ENCODE measurements at regions not wholly inside any gene's neighbourhood (a gene's known extent, or its start where the extent isn't known, plus 50 kb on each side); places are given as distances from the start of the nearest gene placed in this dataset.

DNA sequence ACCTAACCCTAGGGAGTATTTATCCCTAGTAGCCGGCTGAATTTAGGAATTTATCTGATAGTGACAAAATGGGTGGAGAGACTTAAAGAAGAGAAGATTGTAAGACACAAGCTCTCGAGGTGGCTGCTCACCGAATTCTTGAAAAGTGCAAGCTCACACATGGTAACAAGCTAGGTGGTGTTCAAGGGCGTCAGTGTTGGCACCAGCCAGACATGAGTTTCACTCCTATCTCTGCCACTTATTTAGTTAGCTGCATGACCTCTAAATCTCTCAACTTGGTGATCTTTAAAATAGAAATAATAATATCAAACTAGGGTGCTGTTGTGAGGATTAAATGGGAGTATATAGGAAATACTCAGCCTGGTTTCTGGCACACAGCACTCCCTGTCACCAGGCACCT lies 102.6 kb upstream of the APCDD1 start:
- TF ChIP-seq, protein P1, sequence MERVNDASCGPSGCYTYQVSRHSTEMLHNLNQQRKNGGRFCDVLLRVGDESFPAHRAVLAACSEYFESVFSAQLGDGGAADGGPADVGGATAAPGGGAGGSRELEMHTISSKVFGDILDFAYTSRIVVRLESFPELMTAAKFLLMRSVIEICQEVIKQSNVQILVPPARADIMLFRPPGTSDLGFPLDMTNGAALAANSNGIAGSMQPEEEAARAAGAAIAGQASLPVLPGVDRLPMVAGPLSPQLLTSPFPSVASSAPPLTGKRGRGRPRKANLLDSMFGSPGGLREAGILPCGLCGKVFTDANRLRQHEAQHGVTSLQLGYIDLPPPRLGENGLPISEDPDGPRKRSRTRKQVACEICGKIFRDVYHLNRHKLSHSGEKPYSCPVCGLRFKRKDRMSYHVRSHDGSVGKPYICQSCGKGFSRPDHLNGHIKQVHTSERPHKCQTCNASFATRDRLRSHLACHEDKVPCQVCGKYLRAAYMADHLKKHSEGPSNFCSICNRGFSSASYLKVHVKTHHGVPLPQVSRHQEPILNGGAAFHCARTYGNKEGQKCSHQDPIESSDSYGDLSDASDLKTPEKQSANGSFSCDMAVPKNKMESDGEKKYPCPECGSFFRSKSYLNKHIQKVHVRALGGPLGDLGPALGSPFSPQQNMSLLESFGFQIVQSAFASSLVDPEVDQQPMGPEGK (tag by site-specific recombination; IDR thresholded peaks at IDR 0.05) = no peak
- TF ChIP-seq, protein P2, sequence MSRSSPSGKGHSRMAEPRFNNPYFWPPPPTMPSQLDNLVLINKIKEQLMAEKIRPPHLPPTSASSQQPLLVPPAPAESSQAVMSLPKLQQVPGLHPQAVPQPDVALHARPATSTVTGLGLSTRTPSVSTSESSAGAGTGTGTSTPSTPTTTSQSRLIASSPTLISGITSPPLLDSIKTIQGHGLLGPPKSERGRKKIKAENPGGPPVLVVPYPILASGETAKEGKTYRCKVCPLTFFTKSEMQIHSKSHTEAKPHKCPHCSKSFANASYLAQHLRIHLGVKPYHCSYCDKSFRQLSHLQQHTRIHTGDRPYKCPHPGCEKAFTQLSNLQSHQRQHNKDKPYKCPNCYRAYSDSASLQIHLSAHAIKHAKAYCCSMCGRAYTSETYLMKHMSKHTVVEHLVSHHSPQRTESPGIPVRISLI (tag by site-specific recombination; IDR thresholded peaks at IDR 0.05) = no peak
- TF ChIP-seq, protein P3, sequence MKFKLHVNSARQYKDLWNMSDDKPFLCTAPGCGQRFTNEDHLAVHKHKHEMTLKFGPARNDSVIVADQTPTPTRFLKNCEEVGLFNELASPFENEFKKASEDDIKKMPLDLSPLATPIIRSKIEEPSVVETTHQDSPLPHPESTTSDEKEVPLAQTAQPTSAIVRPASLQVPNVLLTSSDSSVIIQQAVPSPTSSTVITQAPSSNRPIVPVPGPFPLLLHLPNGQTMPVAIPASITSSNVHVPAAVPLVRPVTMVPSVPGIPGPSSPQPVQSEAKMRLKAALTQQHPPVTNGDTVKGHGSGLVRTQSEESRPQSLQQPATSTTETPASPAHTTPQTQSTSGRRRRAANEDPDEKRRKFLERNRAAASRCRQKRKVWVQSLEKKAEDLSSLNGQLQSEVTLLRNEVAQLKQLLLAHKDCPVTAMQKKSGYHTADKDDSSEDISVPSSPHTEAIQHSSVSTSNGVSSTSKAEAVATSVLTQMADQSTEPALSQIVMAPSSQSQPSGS (tag by site-specific recombination; IDR thresholded peaks at IDR 0.05; ENCODE audit: low read depth) = no peak
- TF ChIP-seq KLF1 (tag by site-specific recombination; IDR thresholded peaks at IDR 0.05) = no peak
- TF ChIP-seq, protein P4, sequence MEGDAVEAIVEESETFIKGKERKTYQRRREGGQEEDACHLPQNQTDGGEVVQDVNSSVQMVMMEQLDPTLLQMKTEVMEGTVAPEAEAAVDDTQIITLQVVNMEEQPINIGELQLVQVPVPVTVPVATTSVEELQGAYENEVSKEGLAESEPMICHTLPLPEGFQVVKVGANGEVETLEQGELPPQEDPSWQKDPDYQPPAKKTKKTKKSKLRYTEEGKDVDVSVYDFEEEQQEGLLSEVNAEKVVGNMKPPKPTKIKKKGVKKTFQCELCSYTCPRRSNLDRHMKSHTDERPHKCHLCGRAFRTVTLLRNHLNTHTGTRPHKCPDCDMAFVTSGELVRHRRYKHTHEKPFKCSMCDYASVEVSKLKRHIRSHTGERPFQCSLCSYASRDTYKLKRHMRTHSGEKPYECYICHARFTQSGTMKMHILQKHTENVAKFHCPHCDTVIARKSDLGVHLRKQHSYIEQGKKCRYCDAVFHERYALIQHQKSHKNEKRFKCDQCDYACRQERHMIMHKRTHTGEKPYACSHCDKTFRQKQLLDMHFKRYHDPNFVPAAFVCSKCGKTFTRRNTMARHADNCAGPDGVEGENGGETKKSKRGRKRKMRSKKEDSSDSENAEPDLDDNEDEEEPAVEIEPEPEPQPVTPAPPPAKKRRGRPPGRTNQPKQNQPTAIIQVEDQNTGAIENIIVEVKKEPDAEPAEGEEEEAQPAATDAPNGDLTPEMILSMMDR (tag by site-specific recombination; IDR thresholded peaks at IDR 0.05) = no peak
- no peak for TF ChIP-seq MZF1 (tag by site-specific recombination; IDR thresholded peaks at IDR 0.05; ENCODE audit: borderline replicate concordance)
